Trophoblast cell (in vitro differentiated cells and primary cell): ENCODE measurements at regions not wholly inside any gene's neighbourhood (a gene's known extent, or its start where the extent isn't known, plus 50 kb on each side); places are given as distances from the start of the nearest gene placed in this dataset.

ENCODE experiments used
- DNase-seq, 2 donors: peaks; one replicate each; pipeline ENCODE4 v3.0.0-alpha.2; 2016
- H2AFZ ChIP-seq: 2 replicates; pipeline ENCODE4 v1.6.1; 2013; ENCODE audit warnings: low read length, moderate library complexity, mild to moderate bottlenecking; ENCODE audit not compliant: insufficient read depth, poor library complexity
- H2AK5ac ChIP-seq: 2 replicates; pipeline ENCODE4 v1.6.1; 2013; ENCODE audit warnings: mild to moderate bottlenecking, low read length
- H2BK120ac ChIP-seq: 2 replicates; pipeline ENCODE4 v1.6.1; 2013; ENCODE audit warnings: low read length, mild to moderate bottlenecking, moderate library complexity; ENCODE audit not compliant: insufficient read depth, poor library complexity
- H2BK12ac ChIP-seq: 2 replicates; pipeline ENCODE4 v1.6.1; 2013; ENCODE audit warnings: mild to moderate bottlenecking, low read length, moderate library complexity
- H2BK5ac ChIP-seq: 2 replicates; pipeline ENCODE4 v1.6.1; 2013; ENCODE audit warnings: low read length, low read depth, moderate library complexity, mild to moderate bottlenecking; ENCODE audit not compliant: poor library complexity
- H3K14ac ChIP-seq: 2 replicates; pipeline ENCODE4 v1.6.1; 2013; ENCODE audit warnings: mild to moderate bottlenecking, low read length
- H3K18ac ChIP-seq: 2 replicates; pipeline ENCODE4 v1.6.1; 2013; ENCODE audit warnings: mild to moderate bottlenecking, low read length
- H3K23ac ChIP-seq: 2 replicates; pipeline ENCODE4 v1.6.1; 2013; ENCODE audit warnings: low read length
- H3K27ac ChIP-seq: 2 replicates; pipeline ENCODE4 v1.5.1; 2013; ENCODE audit warnings: low read depth, mild to moderate bottlenecking, inconsistent platforms, low read length, moderate library complexity
- H3K27me3 ChIP-seq: 2 replicates; pipeline ENCODE4 v1.6.1; 2013; ENCODE audit warnings: inconsistent platforms, mild to moderate bottlenecking, low read length, moderate library complexity; ENCODE audit not compliant: insufficient read depth
- H3K36me3 ChIP-seq, 2 experiments: 1 replicate in 1 of 2; 2 replicates in 1 of 2; pipeline ENCODE4 v1.6.1; 2013; ENCODE audit warnings: low read length in 2 of 2, mild to moderate bottlenecking in 2 of 2, moderate library complexity in 1 of 2; ENCODE audit not compliant: insufficient read depth in 2 of 2, control insufficient read depth in 1 of 2
- H3K4ac ChIP-seq: 2 replicates; pipeline ENCODE4 v1.6.1; 2013; ENCODE audit warnings: low read depth, mild to moderate bottlenecking, low read length, moderate library complexity
- H3K4me1 ChIP-seq, 2 experiments: 1 replicate in 1 of 2; 2 replicates in 1 of 2; pipeline ENCODE4 v1.6.1; 2013; ENCODE audit warnings: low read length in 2 of 2, mild to moderate bottlenecking in 2 of 2, moderate library complexity in 1 of 2; ENCODE audit not compliant: insufficient read depth in 2 of 2, control insufficient read depth in 1 of 2
- H3K4me2 ChIP-seq: 2 replicates; pipeline ENCODE4 v1.6.1; 2013; ENCODE audit warnings: inconsistent platforms, mild to moderate bottlenecking, low read length, moderate library complexity
- H3K4me3 ChIP-seq: 2 replicates; pipeline ENCODE4 v1.5.1; 2013; ENCODE audit warnings: mild to moderate bottlenecking, low read depth, low read length, inconsistent platforms
- H3K79me1 ChIP-seq: one replicate; pipeline ENCODE4 v1.6.1; 2013; ENCODE audit warnings: low read length
- H3K79me2 ChIP-seq: 2 replicates; pipeline ENCODE4 v1.6.1; 2013; ENCODE audit warnings: low read length, mild to moderate bottlenecking; ENCODE audit not compliant: control insufficient read depth, insufficient read depth, poor library complexity
- H3K9ac ChIP-seq: 2 replicates; pipeline ENCODE4 v1.6.1; 2013; ENCODE audit warnings: mild to moderate bottlenecking, low read length
- H3K9me3 ChIP-seq: 2 replicates; pipeline ENCODE4 v1.6.1; 2013; ENCODE audit warnings: low read depth, mild to moderate bottlenecking, control low read depth, inconsistent platforms, low read length; ENCODE audit not compliant: insufficient read depth
- H4K12ac ChIP-seq: 2 replicates; pipeline ENCODE4 v1.6.1; 2013; ENCODE audit warnings: low read depth, mild to moderate bottlenecking, low read length, moderate library complexity
- H4K8ac ChIP-seq: 2 replicates; pipeline ENCODE4 v1.6.1; 2013; ENCODE audit warnings: low read depth, mild to moderate bottlenecking, low read length, moderate library complexity
- H4K91ac ChIP-seq: one replicate; pipeline ENCODE4 v1.6.1; 2013; ENCODE audit warnings: low read depth, mild to moderate bottlenecking, low read length, moderate library complexity
- WGBS: extraction: QIAGEN DNeasy Blood & Tissue Kit; methylation state at CpG from one replicate; pipeline ENCODE4 v1.1.7; 2013; ENCODE audit warnings: missing lambda C conversion rate; ENCODE audit not compliant: insufficient read length, insufficient coverage; ENCODE audit errors: extremely low coverage; 5-methylcytosine and 5-hydroxymethylcytosine counted together

GRCh38 chr7:153537271-153537670 lies 514.9 kb upstream of the DPP6 start:
- Histone ChIP-seq H3K14ac (no peak overlapping the region), H3K79me1 (no peaks in the 10 kb centered on the region), H3K36me3 (no peaks in the 10 kb centered on the region), H3K9ac (no peak overlapping the region), H4K8ac (no peak overlapping the region), H3K4me3 (no peak overlapping the region), H4K12ac (no peak overlapping the region), H2AK5ac (no peak overlapping the region), H3K4me2 (no peak overlapping the region), H3K4me1 (no peaks in the 10 kb centered on the region), H2BK120ac (no peak overlapping the region), H2BK12ac (no peak overlapping the region), H3K79me2 (no peaks in the 10 kb centered on the region), H2AFZ (no peak overlapping the region), H4K91ac (no peak overlapping the region), H3K27me3 (no peaks in the 10 kb centered on the region), H3K18ac (no peak overlapping the region), H3K23ac (no peak overlapping the region), H2BK5ac (no peak overlapping the region), H3K4ac (no peak overlapping the region), H3K27ac (no peak overlapping the region), H3K9me3 (no peaks in the 10 kb centered on the region)
- WGBS, result no CpG with 5 or more reads among the region's 8 CpGs
- DNase-seq, result no peak

GRCh38 chr7:153541903-153542302 lies 510.3 kb upstream of the DPP6 start:
- H3K4ac ChIP-seq, result no peak overlapping the region
- H3K18ac ChIP-seq, result no peak overlapping the region
- no peak overlapping the region for H2AFZ ChIP-seq
- H2BK12ac ChIP-seq, result no peak overlapping the region
- no peak overlapping the region for H3K27ac ChIP-seq
- no peak for DNase-seq
- H4K12ac ChIP-seq, result no peak overlapping the region
- no peak overlapping the region for H4K91ac ChIP-seq
- H3K4me2 ChIP-seq, result no peak overlapping the region
- no peak overlapping the region for H3K4me3 ChIP-seq
- no peak overlapping the region for H3K23ac ChIP-seq
- H3K79me1 ChIP-seq, result no peaks in the 10 kb centered on the region
- peaks cover 2% of the 10 kb centered on the region for H3K9me3 ChIP-seq
- no peaks in the 10 kb centered on the region for H3K4me1 ChIP-seq
- no peak overlapping the region for H3K9ac ChIP-seq
- WGBS, result no CpG with 5 or more reads among the region's 2 CpGs
- no peak overlapping the region for H4K8ac ChIP-seq
- H2BK120ac ChIP-seq, result no peak overlapping the region
- no peak overlapping the region for H2AK5ac ChIP-seq
- no peaks in the 10 kb centered on the region for H3K27me3 ChIP-seq
- H3K79me2 ChIP-seq, result no peaks in the 10 kb centered on the region
- no peak overlapping the region for H3K14ac ChIP-seq
- H2BK5ac ChIP-seq, result no peak overlapping the region
- H3K36me3 ChIP-seq, result no peaks in the 10 kb centered on the region

- Histone ChIP-seq H3K9me3 (peaks cover 2% of the 10 kb centered on the region), H3K79me1 (no peaks in the 10 kb centered on the region), H4K12ac (no peak overlapping the region), H2AFZ (no peak overlapping the region), H3K18ac (no peak overlapping the region), H4K91ac (no peak overlapping the region), H3K79me2 (no peaks in the 10 kb centered on the region), H2BK5ac (no peak overlapping the region), H3K23ac (no peak overlapping the region), H2BK12ac (no peak overlapping the region), H2BK120ac (no peak overlapping the region), H3K27me3 (no peaks in the 10 kb centered on the region), H3K36me3 (no peaks in the 10 kb centered on the region), H3K4ac (no peak overlapping the region), H3K9ac (no peak overlapping the region), H3K14ac (no peak overlapping the region), H3K27ac (no peak overlapping the region), H3K4me1 (no peaks in the 10 kb centered on the region), H4K8ac (no peak overlapping the region), H3K4me3 (no peak overlapping the region), H3K4me2 (no peak overlapping the region), H2AK5ac (no peak overlapping the region)
- WGBS, result no CpG with 5 or more reads among the region's 5 CpGs
- no peak for DNase-seq
Observed at GRCh38 chr7:153543232-153543631, 509.0 kb upstream of the DPP6 start.

- Histone ChIP-seq H4K12ac (no peak overlapping the region), H2BK5ac (no peak overlapping the region), H2AK5ac (no peak overlapping the region), H3K79me2 (no peaks in the 10 kb centered on the region), H3K4ac (no peak overlapping the region), H3K79me1 (no peaks in the 10 kb centered on the region), H3K4me1 (no peaks in the 10 kb centered on the region), H3K9ac (no peak overlapping the region), H3K27ac (no peak overlapping the region), H3K27me3 (no peaks in the 10 kb centered on the region), H3K4me2 (no peak overlapping the region), H2BK12ac (no peak overlapping the region), H3K36me3 (no peaks in the 10 kb centered on the region), H4K8ac (no peak overlapping the region), H3K23ac (no peak overlapping the region), H3K9me3 (peaks cover under 1% of the 10 kb centered on the region), H3K4me3 (no peak overlapping the region), H2AFZ (no peak overlapping the region), H2BK120ac (no peak overlapping the region), H3K14ac (no peak overlapping the region), H4K91ac (no peak overlapping the region), H3K18ac (no peak overlapping the region)
- WGBS, result no CpG with 5 or more reads among the region's 1 CpG
- DNase-seq, result no peak
Observed at GRCh38 chr7:153550173-153550572, 502.0 kb upstream of the DPP6 start.
